SK-N-SH (cell line): ENCODE measurements at regions not wholly inside any gene's neighbourhood (a gene's known extent, or its start where the extent isn't known, plus 50 kb on each side); places are given as distances from the start of the nearest gene placed in this dataset.

Experiments
- CTCF ChIA-PET: fragments of 300-600, 350-600 bp; formaldehyde crosslinking; extraction: SDS; loops from one replicate; lab custom pipeline; 2021; lab: Yijun Ruan, JAX
- POLR2A ChIA-PET: fragments of 350-600 bp; sonication (Branson Sonifier 250); formaldehyde crosslinking; extraction: SDS; loops from one replicate; lab custom pipeline; 2020; ENCODE audit warnings: antibody characterized with exemption, inconsistent platforms; lab: Yijun Ruan, JAX
- DNase-seq: peaks from one replicate; pipeline ENCODE4 v3.0.0; 2012
- H2AFZ ChIP-seq: fragments of 200-600 bp; sonication (generic); 2 replicates; pipeline ENCODE4 v1.8.1; 2016; ENCODE audit warnings: antibody characterized with exemption, mild to moderate bottlenecking, low read depth
- H3F3A ChIP-seq: fragments of 200-600 bp; sonication (generic); replicated peaks from 2 replicates; pipeline ENCODE3; 2016; ENCODE audit warnings: antibody characterized with exemption, mild to moderate bottlenecking; ENCODE audit not compliant: insufficient read depth
- H3K27ac ChIP-seq, 2 experiments: fragments of 200-500 bp in 1 of 2; fragments of 200-600 bp in 1 of 2; sonication (Bioruptor generic) in 1 of 2; sonication (generic), shearing (Covaris generic) in 1 of 2; 2 replicates each; pipeline versions ENCODE4 v1.5.1 to v1.6.1; 2014 to 2016; ENCODE audit warnings: low read depth in 2 of 2, inconsistent platforms in 1 of 2, low read length in 1 of 2, mild to moderate bottlenecking in 1 of 2, mixed read lengths in 1 of 2
- H3K27me3 ChIP-seq: fragments of 200-600 bp; sonication (generic), shearing (Covaris generic); 2 replicates; pipeline ENCODE4 v1.6.1; 2016; ENCODE audit warnings: mixed run types; ENCODE audit not compliant: insufficient read depth
- H3K36me3 ChIP-seq, 2 experiments: fragments of 200-500 bp in 1 of 2; fragments of 200-600 bp in 1 of 2; sonication (Bioruptor generic) in 1 of 2; sonication (generic) in 1 of 2; replicated peaks in 1 of 2; 2 replicates each; pipeline versions ENCODE3 to v1.5.1; 2014 to 2016; ENCODE audit warnings: low read length in 1 of 2, mild to moderate bottlenecking in 1 of 2; ENCODE audit not compliant: insufficient read depth in 2 of 2, control insufficient read depth in 1 of 2
- H3K4me1 ChIP-seq, 2 experiments: fragments of 200-500 bp in 1 of 2; fragments of 200-600 bp in 1 of 2; sonication (Bioruptor generic) in 1 of 2; sonication (generic), shearing (Covaris generic) in 1 of 2; 2 replicates each; pipeline versions ENCODE4 v1.5.1 to v1.6.1; 2014 to 2016; ENCODE audit warnings: low read depth in 1 of 2, low read length in 1 of 2, mixed run types in 1 of 2; ENCODE audit not compliant: insufficient read depth in 2 of 2, control insufficient read depth in 1 of 2
- H3K4me2 ChIP-seq: fragments of 200-600 bp; sonication (generic), shearing (Covaris generic); 2 replicates; pipeline ENCODE4 v1.6.1; 2017; ENCODE audit warnings: mixed run types
- H3K4me3 ChIP-seq, 2 experiments: fragments of 200-500 bp in 1 of 2; fragments of 200-600 bp in 1 of 2; sonication (Bioruptor generic) in 1 of 2; sonication (generic), shearing (Covaris generic) in 1 of 2; 2 replicates each; pipeline versions ENCODE4 v1.5.1 to v1.8.1; 2014 to 2016; ENCODE audit warnings: low read depth in 2 of 2, inconsistent platforms in 1 of 2, low read length in 1 of 2, mild to moderate bottlenecking in 1 of 2, mixed read lengths in 1 of 2, moderate library complexity in 1 of 2
- H3K79me2 ChIP-seq: fragments of 200-600 bp; sonication (generic); 2 replicates; pipeline ENCODE4 v1.8.1; 2017; ENCODE audit warnings: mild to moderate bottlenecking; ENCODE audit not compliant: insufficient read depth
- H3K9ac ChIP-seq: fragments of 200-600 bp; sonication (generic); 2 replicates; pipeline ENCODE4 v1.6.1; 2017; ENCODE audit warnings: mixed run types
- H3K9me2 ChIP-seq: fragments of 200-600 bp; sonication (generic); 2 replicates; pipeline ENCODE4 v1.6.1; 2017; ENCODE audit warnings: mixed run types
- H3K9me3 ChIP-seq: fragments of 200-600 bp; sonication (generic); 2 replicates; pipeline ENCODE4 v1.6.1; 2017; ENCODE audit warnings: mixed run types, mild to moderate bottlenecking, moderate library complexity
- H4K20me1 ChIP-seq: fragments of 200-600 bp; sonication (generic); 2 replicates; pipeline ENCODE4 v1.6.1; 2017; ENCODE audit warnings: mild to moderate bottlenecking, mixed run types; ENCODE audit not compliant: insufficient read depth
- CHD2 ChIP-seq: fragments of 150-350 bp; IDR thresholded peaks from 2 replicates; pipeline ENCODE4 v1.6.1; 2018; ENCODE audit warnings: low read length; ENCODE audit not compliant: partially characterized antibody
- ELF1 ChIP-seq: IDR thresholded peaks from 2 replicates; pipeline ENCODE4 v1.4.0; 2012
- EP300 ChIP-seq, 2 experiments: IDR thresholded peaks; 2 replicates each; pipeline versions ENCODE4 v1.4.0 to v1.6.1; 2012; ENCODE audit warnings: borderline replicate concordance in 1 of 2, low read depth in 1 of 2, low read length in 1 of 2
- EZH2phosphoT487 ChIP-seq: fragments of 200-600 bp; sonication (generic); IDR thresholded peaks from 2 replicates; pipeline ENCODE4 v1.6.1; 2017; ENCODE audit warnings: low read depth, mixed run types, mild to moderate bottlenecking, antibody characterized with exemption, moderate library complexity, borderline replicate concordance
- FOXJ3 ChIP-seq: sonication (generic); formaldehyde crosslinking; IDR thresholded peaks from 2 replicates; pipeline ENCODE4 v1.5.1; 2020; ENCODE audit warnings: mild to moderate bottlenecking, missing genetic modification reagents
- GATA2 ChIP-seq: sonication (generic); formaldehyde crosslinking; IDR thresholded peaks from 2 replicates; pipeline ENCODE4 v1.5.0; 2020; ENCODE audit warnings: mild to moderate bottlenecking, missing genetic modification reagents
- NFIC ChIP-seq: IDR thresholded peaks from 2 replicates; pipeline ENCODE4 v1.4.0; 2012; ENCODE audit warnings: borderline replicate concordance
- NRF1 ChIP-seq: IDR thresholded peaks from 2 replicates; pipeline ENCODE4 v1.6.1; 2012; ENCODE audit warnings: low read depth, mild to moderate bottlenecking, low read length
- RAD21 ChIP-seq: IDR thresholded peaks from 2 replicates; pipeline ENCODE4 v1.6.1; 2012; ENCODE audit warnings: mild to moderate bottlenecking, low read length
- RCOR1 ChIP-seq: fragments of 150-350 bp; IDR thresholded peaks from 2 replicates; pipeline ENCODE4 v1.6.1; 2017; ENCODE audit warnings: antibody characterized with exemption, low read length
- RFX5 ChIP-seq: IDR thresholded peaks from 2 replicates; pipeline ENCODE4 v1.6.1; 2012; ENCODE audit warnings: mild to moderate bottlenecking, improper control_type of control experiment, low read length
- SIN3A ChIP-seq: IDR thresholded peaks from 2 replicates; pipeline ENCODE4 v1.6.1; 2012; ENCODE audit warnings: low read depth, mild to moderate bottlenecking, low read length, moderate library complexity, borderline replicate concordance
- TAF1 ChIP-seq: IDR thresholded peaks from 2 replicates; pipeline ENCODE4 v1.6.1; 2012; ENCODE audit warnings: low read depth, mild to moderate bottlenecking, low read length, moderate library complexity, borderline replicate concordance
- TEAD4 ChIP-seq: IDR thresholded peaks from 2 replicates; pipeline ENCODE4 v1.4.0; 2012; ENCODE audit warnings: mild to moderate bottlenecking, borderline replicate concordance; ENCODE audit not compliant: insufficient read depth
- YY1 ChIP-seq: IDR thresholded peaks from 2 replicates; pipeline ENCODE4 v1.4.0; 2012; ENCODE audit warnings: low read depth, mild to moderate bottlenecking
- ZBTB33 ChIP-seq: IDR thresholded peaks from 2 replicates; pipeline ENCODE4 v1.4.0; 2012; ENCODE audit warnings: low read depth, borderline replicate concordance
- WGBS: methylation state at CpG from one replicate; pipeline ENCODE4 v1.1.6; 2017; ENCODE audit warnings: low lambda C conversion rate; 5-methylcytosine and 5-hydroxymethylcytosine counted together

DNA sequence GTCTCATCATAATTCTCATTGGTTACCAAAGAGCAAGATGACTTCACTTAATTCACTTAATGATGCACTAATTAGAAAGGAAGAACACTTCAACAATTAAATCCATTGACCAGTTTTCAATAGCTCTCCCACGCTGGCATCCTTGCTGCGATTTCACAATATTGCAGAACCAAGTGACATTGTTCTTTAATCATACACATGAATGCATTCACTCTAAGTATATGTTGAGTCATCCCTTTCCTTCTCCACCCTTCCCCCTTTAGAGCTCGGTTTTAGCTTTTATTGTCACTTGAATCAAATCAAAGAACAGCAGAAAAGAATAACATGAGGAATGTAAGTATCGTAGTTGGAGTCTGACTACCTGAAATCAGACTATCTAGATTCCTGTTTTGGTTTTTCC, 233.6 kb upstream of the FMN2 start:
- Histone ChIP-seq H3K4me2 (no peak overlapping the region), H3K9me3 (no peaks in the 10 kb centered on the region; the same call in 1 of the 2 replicates), H3K4me1 (peaks cover 0 to 2% of the 10 kb centered on the region in 2 experiments; a peak in 2 of 4 replicates), H3K27me3 (no peaks in the 10 kb centered on the region), H3K36me3 (no peaks in the 10 kb centered on the region), H2AFZ (no peak overlapping the region), H3K4me3 (no peak overlapping the region), H3K79me2 (no peaks in the 10 kb centered on the region), H4K20me1 (no peaks in the 10 kb centered on the region), H3K27ac (peak overlapping the region in 1 of 2 experiments; percentile 89; a peak in 2 of 4 replicates), H3F3A (no peaks in the 10 kb centered on the region), H3K9ac (no peak overlapping the region), H3K9me2 (no peaks in the 10 kb centered on the region)
- TF ChIP-seq EZH2phosphoT487 (no peak), RCOR1 (no peak), GATA2 (CRISPR knock-in tag) (no peak), ZBTB33 (no peak), TAF1 (no peak), NRF1 (no peak), SIN3A (no peak), NFIC (no peak), RFX5 (no peak), TEAD4 (no peak), CHD2 (no peak), RAD21 (no peak), EP300 (IDR thresholded peaks at IDR 0.05; ENCODE audit: borderline replicate concordance in 1 of 2, low read depth in 1 of 2, low read length in 1 of 2) (no peak)
- ChIA-PET POLR2A (no interaction called here), CTCF (interaction anchor here (0.6 kb wide), 1 partner anchor 445 kb away, joined by 3 read pairs; no protein-coding TSS in a partner anchor)
- 49% methylated on average over 4 of the region's 4 CpGs for WGBS
- no peak for DNase-seq

- WGBS, result 69% methylated on average over 5 of the region's 5 CpGs
- CTCF ChIA-PET, result interaction anchor here (1.5 kb wide), 1 partner anchor 17 kb away, joined by 4 read pairs; no protein-coding TSS in a partner anchor
- POLR2A ChIA-PET, result no interaction called here
Observed at GRCh38 chr1:239858529-239858928, 233.2 kb upstream of the FMN2 start.

More at GRCh38 chr1:239858529-239858928, 233.2 kb upstream of the FMN2 start:
- no peaks in the 10 kb centered on the region for H3F3A ChIP-seq
- no peaks in the 10 kb centered on the region for H3K79me2 ChIP-seq
- no peaks in the 10 kb centered on the region for H3K9me3 ChIP-seq
- no peaks in the 10 kb centered on the region for H4K20me1 ChIP-seq
- H3K27ac ChIP-seq, result peak overlapping the region in 1 of 2 experiments; percentile 89; a peak in 2 of 4 replicates
- TF ChIP-seq YY1 (no peak), ELF1 (no peak), EZH2phosphoT487 (no peak), FOXJ3 (CRISPR knock-in tag) (no peak), SIN3A (no peak)
- H3K36me3 ChIP-seq, result no peaks in the 10 kb centered on the region
- no peaks in the 10 kb centered on the region for H3K9me2 ChIP-seq
- no peak overlapping the region for H3K4me3 ChIP-seq
- H3K9ac ChIP-seq, result no peak overlapping the region
- no peaks in the 10 kb centered on the region for H3K27me3 ChIP-seq
- no peak overlapping the region for H3K4me2 ChIP-seq
- H3K4me1 ChIP-seq, result peaks cover 0 to 2% of the 10 kb centered on the region in 2 experiments; a peak in 2 of 4 replicates
- DNase-seq, result no peak
- no peak overlapping the region for H2AFZ ChIP-seq
